Fibroblast of villous mesenchyme (primary cell): ENCODE measurements at regions not wholly inside any gene's neighbourhood (a gene's known extent, or its start where the extent isn't known, plus 50 kb on each side); places are given as distances from the start of the nearest gene placed in this dataset.
A peak's percentile ranks its signal among the peaks of the same experiment; 100 is the strongest.
"Not testable (repeated sequence)": the region's sequence is repeated elsewhere in the genome, so short reads cannot be mapped to it uniquely, and the experiment has no call there.

Source experiments
- DNase-seq: peaks from one replicate; pipeline ENCODE4 v3.0.0-alpha.2; 2010; ENCODE audit warnings: low read depth
- H3K4me3 ChIP-seq: 2 replicates; pipeline ENCODE4 v1.5.1; 2011; ENCODE audit warnings: low read depth, mild to moderate bottlenecking, low read length
- CTCF ChIP-seq: IDR thresholded peaks from 2 replicates; pipeline ENCODE4 v1.5.1; 2012; ENCODE audit warnings: low read depth, mild to moderate bottlenecking, low read length; ENCODE audit not compliant: insufficient read depth

- H3K4me3 ChIP-seq, DNase-seq: not testable (repeated sequence)
These were observed 51.5 kb downstream of the VPREB1 start for GRCh38 chr22:22296047-22296446.

DNA sequence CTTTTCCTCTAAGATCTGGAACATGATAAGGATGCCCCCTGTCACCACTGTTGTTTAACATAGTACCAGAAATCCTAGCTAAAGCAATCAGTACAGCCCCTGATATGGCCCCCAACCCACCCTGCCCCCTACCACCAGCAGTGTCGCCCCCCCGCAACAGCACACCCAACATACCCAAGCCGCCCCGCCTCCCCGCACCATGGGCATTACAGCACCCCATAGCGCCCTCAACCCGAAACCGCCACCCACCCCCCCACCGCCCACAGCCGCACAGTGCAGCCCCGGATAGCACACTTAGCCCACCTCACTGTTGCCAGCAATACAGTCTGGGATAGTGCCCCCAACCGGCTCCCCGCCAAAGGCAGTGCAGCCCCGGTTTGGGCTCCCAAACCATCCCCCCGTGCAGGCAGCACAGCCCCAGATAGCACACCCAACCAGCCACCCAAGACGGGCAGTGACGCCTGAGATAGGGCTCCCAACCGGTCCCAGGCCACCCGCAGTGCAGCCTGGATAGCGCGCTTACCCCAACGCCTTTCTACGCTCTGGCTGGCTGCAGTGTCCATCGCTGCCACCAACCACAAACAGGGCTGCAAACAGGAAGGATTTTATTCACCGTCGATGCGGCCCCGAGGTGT is 52.7 kb downstream of the VPREB1 start:
- peak overlapping the region; percentile 72 for H3K4me3 ChIP-seq
- peak; percentile 21 for DNase-seq

GRCh38 chr22:22297794-22298653 is 53.4 kb downstream of the VPREB1 start:
- peak; percentile 48 for TF ChIP-seq CTCF
- DNase-seq: peak; percentile 66
- peak overlapping the region; percentile 74 for H3K4me3 ChIP-seq

DNA sequence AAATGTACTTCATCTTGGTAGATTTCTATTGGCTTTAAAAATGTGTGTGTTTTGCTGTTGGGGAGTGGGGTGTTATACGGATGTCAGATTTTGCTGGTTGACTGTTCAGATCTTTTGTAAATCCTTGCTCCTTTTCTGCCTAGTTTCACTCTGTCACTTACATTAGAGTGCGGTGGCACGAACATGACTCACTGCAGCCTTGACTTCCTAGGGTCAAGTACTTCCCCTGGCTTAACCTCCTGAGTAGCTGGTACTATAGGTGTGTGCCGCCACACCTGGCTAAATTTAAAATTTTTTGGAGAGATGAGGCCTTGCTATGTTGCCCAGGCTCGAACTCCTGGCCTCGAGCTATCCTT is 54.0 kb downstream of the VPREB1 start:
- DNase-seq: not testable (repeated sequence)
- peak overlapping the region; percentile 74 for H3K4me3 ChIP-seq

DNA sequence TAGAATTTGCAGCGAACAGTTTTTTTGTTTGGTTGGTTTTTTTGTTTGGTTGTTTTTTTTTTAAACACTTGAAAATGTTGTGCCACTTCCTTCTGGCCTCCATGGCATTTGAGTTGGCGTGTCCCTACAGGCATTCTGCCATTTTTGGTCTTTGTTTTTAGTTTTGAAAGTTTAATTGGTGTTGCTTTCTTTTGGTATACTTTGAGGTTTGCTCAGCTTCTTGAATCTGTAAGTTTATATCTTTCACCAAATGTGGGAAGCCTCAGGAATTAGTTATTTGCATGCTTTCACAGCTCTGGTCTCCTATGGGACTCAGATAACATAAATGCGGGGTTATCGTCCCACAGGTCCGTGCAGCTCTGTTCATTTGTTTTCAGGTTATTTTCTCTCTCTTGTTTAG is 55.9 kb downstream of the VPREB1 start:
- not testable (repeated sequence) for DNase-seq, H3K4me3 ChIP-seq

DNA sequence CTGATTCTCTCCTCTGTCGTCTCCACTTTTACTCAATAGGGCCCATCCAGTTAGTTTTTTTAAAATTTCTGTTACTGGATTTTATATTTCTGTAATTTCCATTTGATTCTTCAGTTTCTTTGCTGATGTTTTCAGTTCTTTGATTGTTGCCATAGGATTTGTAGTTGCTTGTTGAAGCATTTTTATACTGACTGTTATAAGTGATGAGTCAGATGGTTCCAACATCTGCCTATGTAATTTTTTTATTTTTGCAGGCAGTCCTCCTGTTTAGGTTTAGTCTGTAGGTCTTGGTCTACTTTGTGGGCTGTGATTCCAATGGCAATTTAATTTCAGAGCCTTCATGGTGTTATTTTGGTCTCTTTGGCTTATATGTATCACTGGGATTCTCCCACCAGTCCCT is 56.4 kb downstream of the VPREB1 start:
- not testable (repeated sequence) for H3K4me3 ChIP-seq, DNase-seq

- no peak for TF ChIP-seq CTCF
- no peak overlapping the region for H3K4me3 ChIP-seq
- no peak for DNase-seq
These were observed 72.0 kb downstream of the VPREB1 start for GRCh38 chr22:22316589-22316988.

DNA sequence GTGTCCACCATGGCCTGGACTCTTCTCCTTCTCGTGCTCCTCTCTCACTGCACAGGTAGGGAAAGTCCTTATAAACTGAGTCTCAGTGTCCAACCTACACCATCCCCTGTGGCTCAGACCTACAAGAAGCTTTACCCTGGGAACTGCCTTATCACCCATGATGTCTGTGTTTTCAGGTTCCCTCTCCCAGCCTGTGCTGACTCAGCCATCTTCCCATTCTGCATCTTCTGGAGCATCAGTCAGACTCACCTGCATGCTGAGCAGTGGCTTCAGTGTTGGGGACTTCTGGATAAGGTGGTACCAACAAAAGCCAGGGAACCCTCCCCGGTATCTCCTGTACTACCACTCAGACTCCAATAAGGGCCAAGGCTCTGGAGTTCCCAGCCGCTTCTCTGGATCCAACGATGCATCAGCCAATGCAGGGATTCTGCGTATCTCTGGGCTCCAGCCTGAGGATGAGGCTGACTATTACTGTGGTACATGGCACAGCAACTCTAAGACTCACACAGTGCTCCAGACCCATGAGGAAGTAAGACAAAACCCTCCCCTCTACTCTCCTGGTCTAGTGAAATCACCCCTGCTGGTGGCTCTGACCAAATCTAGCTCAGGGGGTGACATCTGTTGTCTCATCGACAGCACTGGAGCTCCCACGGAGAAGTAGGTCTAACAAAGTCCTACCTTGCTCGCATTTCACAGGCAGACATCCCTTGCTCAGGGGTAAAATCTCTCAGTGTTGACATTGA is 74.3 kb downstream of the VPREB1 start:
- H3K4me3 ChIP-seq: no peak overlapping the region
- no peak for TF ChIP-seq CTCF
- no peak for DNase-seq

DNA sequence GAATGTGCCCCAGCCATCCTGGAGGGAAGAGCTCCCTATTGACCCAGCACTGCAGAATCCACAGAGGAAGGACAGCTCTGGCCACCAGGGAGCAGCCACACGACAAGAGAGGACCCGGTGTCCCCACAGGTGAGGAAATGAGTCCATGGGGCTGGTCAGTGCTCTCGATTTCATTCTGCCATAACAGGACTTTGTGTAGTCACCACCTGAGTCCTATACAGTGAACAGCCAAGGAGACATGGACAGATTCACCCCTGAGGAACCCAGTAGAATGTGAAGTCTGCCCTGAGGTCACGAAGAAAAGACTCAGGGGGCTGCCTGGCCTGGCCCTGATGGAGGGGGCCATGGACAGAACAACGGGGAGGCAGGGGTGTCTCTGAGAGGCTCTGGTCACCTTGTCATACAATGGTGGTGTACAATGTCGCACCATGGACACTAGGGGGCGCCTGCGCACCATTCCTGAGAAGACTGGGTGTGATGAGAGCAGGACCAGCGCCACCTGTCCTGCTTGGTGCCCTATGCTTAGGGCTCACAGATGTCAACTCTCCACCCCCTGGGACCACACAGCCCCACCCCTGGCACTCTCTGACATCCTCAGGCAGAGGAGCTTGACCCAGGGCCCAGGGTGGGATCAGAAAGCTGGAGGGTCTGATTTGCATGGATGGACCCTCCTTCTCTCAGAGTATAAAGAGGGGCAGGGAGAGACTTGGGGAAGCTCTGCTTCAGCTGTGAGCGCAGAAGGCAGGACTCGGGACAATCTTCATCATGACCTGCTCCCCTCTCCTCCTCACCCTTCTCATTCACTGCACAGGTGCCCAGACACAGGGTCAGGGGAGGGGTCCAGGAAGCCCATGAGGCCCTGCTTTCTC is 77.4 kb downstream of the VPREB1 start:
- not testable (repeated sequence) for H3K4me3 ChIP-seq
- DNase-seq: peak; percentile 59
- peak; percentile 83 for TF ChIP-seq CTCF
